ENCODE measurements at regions not wholly inside any gene's neighbourhood (a gene's known extent, or its start where the extent isn't known, plus 50 kb on each side); places are given as distances from the start of the nearest gene placed in this dataset.
"Not testable (repeated sequence)": the region's sequence is repeated elsewhere in the genome, so short reads cannot be mapped to it uniquely, and the experiment has no call there.

- no peaks in the 10 kb centered on the region for H3K9me3 ChIP-seq (ENCODE audit: insufficient read depth, low read depth, low read length)
- H3K9ac ChIP-seq (ENCODE audit: low read depth, low read length, poor library complexity, severe bottlenecking): no peak overlapping the region
- no peaks in the 10 kb centered on the region for H3K79me2 ChIP-seq (ENCODE audit: insufficient read depth, low read length)
- no peaks in the 10 kb centered on the region for H3K27me3 ChIP-seq (ENCODE audit: insufficient read depth, low read length, poor library complexity, severe bottlenecking)
- no peaks in the 10 kb centered on the region for H4K20me1 ChIP-seq (ENCODE audit: insufficient read depth, low read length, poor library complexity, severe bottlenecking)
- TF ChIP-seq CTCF (conservative IDR thresholded peaks at IDR 0.05; ENCODE audit: low read length) (no peak), EZH2phosphoT487 (IDR thresholded peaks at IDR 0.05; ENCODE audit: borderline replicate concordance) (no peak)
- H3K9me2 ChIP-seq (replicated peaks; ENCODE audit: low read depth, low read length): no peaks in the 10 kb centered on the region; the same call in 1 of the 2 replicates
- no peaks in the 10 kb centered on the region for H3F3A ChIP-seq (ENCODE audit: low read depth)
- no peak overlapping the region for H3K4me2 ChIP-seq (ENCODE audit: low read depth, low read length, poor library complexity, severe bottlenecking)
- no peaks in the 10 kb centered on the region for H3K36me3 ChIP-seq (ENCODE audit: insufficient read depth, low read length)
- no peak overlapping the region for H3K4me3 ChIP-seq (ENCODE audit: low read length, poor library complexity, severe bottlenecking)
- no peaks in the 10 kb centered on the region for H3K4me1 ChIP-seq (ENCODE audit: insufficient read depth, low read length, poor library complexity, severe bottlenecking)
- H2AFZ ChIP-seq (ENCODE audit: low read length): no peak overlapping the region
Observed at GRCh38 chr12:59059088-59059935, 139.0 kb upstream of the LRIG3 start.

GRCh38 chr12:59056966-59057365, 136.7 kb upstream of the LRIG3 start:
- Histone ChIP-seq H3K9me3 (ENCODE audit: insufficient read depth, low read depth, low read length) (no peaks in the 10 kb centered on the region), H3K79me2 (ENCODE audit: insufficient read depth, low read length) (no peaks in the 10 kb centered on the region), H3K9me2 (replicated peaks; ENCODE audit: low read depth, low read length) (no peaks in the 10 kb centered on the region; the same call in 1 of the 2 replicates), H3K27me3 (ENCODE audit: insufficient read depth, low read length, poor library complexity, severe bottlenecking) (no peaks in the 10 kb centered on the region), H3K4me2 (ENCODE audit: low read depth, low read length, poor library complexity, severe bottlenecking) (no peak overlapping the region), H3K36me3 (ENCODE audit: insufficient read depth, low read length) (no peaks in the 10 kb centered on the region), H3K4me3 (ENCODE audit: low read length, poor library complexity, severe bottlenecking) (no peak overlapping the region), H2AFZ (ENCODE audit: low read length) (no peak overlapping the region), H4K20me1 (ENCODE audit: insufficient read depth, low read length, poor library complexity, severe bottlenecking) (no peaks in the 10 kb centered on the region), H3K4me1 (ENCODE audit: insufficient read depth, low read length, poor library complexity, severe bottlenecking) (no peaks in the 10 kb centered on the region), H3F3A (ENCODE audit: low read depth) (no peaks in the 10 kb centered on the region), H3K9ac (ENCODE audit: low read depth, low read length, poor library complexity, severe bottlenecking) (no peak overlapping the region)
- no peak for TF ChIP-seq CTCF (conservative IDR thresholded peaks at IDR 0.05; ENCODE audit: low read length)
- no peak for TF ChIP-seq EZH2phosphoT487 (IDR thresholded peaks at IDR 0.05; ENCODE audit: borderline replicate concordance)

- Histone ChIP-seq H4K20me1 (ENCODE audit: insufficient read depth, low read length, poor library complexity, severe bottlenecking) (no peaks in the 10 kb centered on the region), H3K27me3 (ENCODE audit: insufficient read depth, low read length, poor library complexity, severe bottlenecking) (no peaks in the 10 kb centered on the region), H3K4me1 (ENCODE audit: insufficient read depth, low read length, poor library complexity, severe bottlenecking) (no peaks in the 10 kb centered on the region), H3K9me3 (ENCODE audit: insufficient read depth, low read depth, low read length) (no peaks in the 10 kb centered on the region), H3K79me2 (ENCODE audit: insufficient read depth, low read length) (no peaks in the 10 kb centered on the region), H3F3A (ENCODE audit: low read depth) (no peaks in the 10 kb centered on the region), H3K9me2 (replicated peaks; ENCODE audit: low read depth, low read length) (no peaks in the 10 kb centered on the region; the same call in 1 of the 2 replicates), H3K4me3 (ENCODE audit: low read length, poor library complexity, severe bottlenecking) (no peak overlapping the region), H3K4me2 (ENCODE audit: low read depth, low read length, poor library complexity, severe bottlenecking) (no peak overlapping the region), H3K36me3 (ENCODE audit: insufficient read depth, low read length) (no peaks in the 10 kb centered on the region), H3K9ac (ENCODE audit: low read depth, low read length, poor library complexity, severe bottlenecking) (no peak overlapping the region), H2AFZ (ENCODE audit: low read length) (no peak overlapping the region)
- TF ChIP-seq EZH2phosphoT487 (IDR thresholded peaks at IDR 0.05; ENCODE audit: borderline replicate concordance) (no peak), CTCF (conservative IDR thresholded peaks at IDR 0.05; ENCODE audit: low read length) (no peak)
Observed at GRCh38 chr12:59055204-59055860, 135.0 kb upstream of the LRIG3 start.

GRCh38 chr12:59053266-59053899, 133.1 kb upstream of the LRIG3 start:
- H3K9ac ChIP-seq (ENCODE audit: low read depth, low read length, poor library complexity, severe bottlenecking); H3K36me3 ChIP-seq (ENCODE audit: insufficient read depth, low read length); H3K9me2 ChIP-seq (replicated peaks; ENCODE audit: low read depth, low read length); H3K4me2 ChIP-seq (ENCODE audit: low read depth, low read length, poor library complexity, severe bottlenecking); H3K79me2 ChIP-seq (ENCODE audit: insufficient read depth, low read length); H3K27me3 ChIP-seq (ENCODE audit: insufficient read depth, low read length, poor library complexity, severe bottlenecking); H3K4me1 ChIP-seq (ENCODE audit: insufficient read depth, low read length, poor library complexity, severe bottlenecking); H3F3A ChIP-seq (ENCODE audit: low read depth); H2AFZ ChIP-seq (ENCODE audit: low read length); H3K9me3 ChIP-seq (ENCODE audit: insufficient read depth, low read depth, low read length); H3K4me3 ChIP-seq (ENCODE audit: low read length, poor library complexity, severe bottlenecking); H4K20me1 ChIP-seq (ENCODE audit: insufficient read depth, low read length, poor library complexity, severe bottlenecking): not testable (repeated sequence)
